Activated naive CD8-positive, alpha-beta T cell treated with anti-CD3 and anti-CD28 coated beads for 36 hours (primary cell): ENCODE measurements at regions not wholly inside any gene's neighbourhood (a gene's known extent, or its start where the extent isn't known, plus 50 kb on each side); places are given as distances from the start of the nearest gene placed in this dataset.
"Not testable (repeated sequence)": the region's sequence is repeated elsewhere in the genome, so short reads cannot be mapped to it uniquely, and the experiment has no call there.

Experiments
- DNase-seq: peaks from one replicate; pipeline ENCODE4 v3.0.0; 2021
- H3K27ac Mint-ChIP-seq: one replicate; pipeline ENCODE4 v1.8.0; 2022; ENCODE audit warnings: mild to moderate bottlenecking, moderate library complexity, mixed read lengths
- H3K27me3 Mint-ChIP-seq: one replicate; pipeline ENCODE4 v1.8.0; 2022; ENCODE audit warnings: mild to moderate bottlenecking, mixed read lengths
- H3K36me3 Mint-ChIP-seq: one replicate; pipeline ENCODE4 v1.8.0; 2021; ENCODE audit warnings: mild to moderate bottlenecking, mixed read lengths
- H3K4me1 Mint-ChIP-seq: one replicate; pipeline ENCODE4 v1.8.0; 2021; ENCODE audit warnings: mixed read lengths
- H3K4me3 Mint-ChIP-seq: one replicate; pipeline ENCODE4 v1.8.0; 2022; ENCODE audit warnings: mild to moderate bottlenecking, moderate library complexity, mixed read lengths
- H3K9me3 Mint-ChIP-seq: one replicate; pipeline ENCODE4 v1.8.0; 2022; ENCODE audit warnings: mixed read lengths

DNA sequence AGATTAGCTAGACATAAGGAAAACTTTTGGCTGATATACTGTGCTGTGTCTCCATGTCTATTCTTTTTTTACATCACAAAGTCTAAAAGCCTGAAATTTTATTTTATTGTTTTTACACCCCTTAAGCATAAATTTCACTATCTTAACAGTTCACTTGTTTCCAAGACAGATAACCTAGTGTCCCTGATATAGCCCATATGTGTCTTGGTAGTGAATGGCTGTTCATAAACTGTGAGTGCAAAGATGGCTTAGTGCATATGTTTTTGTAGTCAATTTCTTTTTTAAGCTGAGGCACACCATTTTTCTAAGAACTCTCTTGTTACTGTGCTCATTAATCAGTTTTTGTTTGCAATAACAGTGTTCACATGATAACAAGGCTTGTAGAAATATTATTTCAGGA, 381.1 kb downstream of the OXSM start:
- no peaks in the 10 kb centered on the region for H3K36me3 Mint-ChIP-seq
- no peaks in the 10 kb centered on the region for H3K4me1 Mint-ChIP-seq
- no peaks in the 10 kb centered on the region for H3K27me3 Mint-ChIP-seq
- H3K9me3 Mint-ChIP-seq = peaks cover 9% of the 10 kb centered on the region
- H3K27ac Mint-ChIP-seq = no peak overlapping the region
- no peak for DNase-seq
- H3K4me3 Mint-ChIP-seq = no peak overlapping the region

DNA sequence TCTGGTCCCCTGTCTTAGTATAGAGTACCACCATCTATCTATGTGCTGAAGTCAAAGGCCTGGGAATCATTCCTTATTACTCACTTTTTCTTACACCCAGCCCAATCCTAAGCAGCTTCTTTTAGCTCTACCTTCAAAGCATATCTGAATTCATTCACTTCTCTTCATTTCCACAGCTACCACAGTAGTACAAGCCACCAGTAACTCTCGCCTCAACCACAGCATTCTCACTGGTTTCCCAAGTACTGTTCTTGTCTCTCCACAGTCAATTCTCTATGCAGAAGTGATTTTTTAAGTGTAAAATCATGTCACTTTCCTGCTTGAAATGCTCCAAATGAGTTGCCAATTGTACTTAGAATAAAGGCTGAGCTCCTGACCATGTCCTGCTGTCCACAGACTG, 401.7 kb downstream of the OXSM start:
- Mint-ChIP-seq H3K27me3 (no peaks in the 10 kb centered on the region), H3K27ac (no peak overlapping the region), H3K36me3 (no peaks in the 10 kb centered on the region), H3K4me1 (no peaks in the 10 kb centered on the region), H3K9me3 (peaks cover 12% of the 10 kb centered on the region), H3K4me3 (no peak overlapping the region)
- DNase-seq = no peak

DNA sequence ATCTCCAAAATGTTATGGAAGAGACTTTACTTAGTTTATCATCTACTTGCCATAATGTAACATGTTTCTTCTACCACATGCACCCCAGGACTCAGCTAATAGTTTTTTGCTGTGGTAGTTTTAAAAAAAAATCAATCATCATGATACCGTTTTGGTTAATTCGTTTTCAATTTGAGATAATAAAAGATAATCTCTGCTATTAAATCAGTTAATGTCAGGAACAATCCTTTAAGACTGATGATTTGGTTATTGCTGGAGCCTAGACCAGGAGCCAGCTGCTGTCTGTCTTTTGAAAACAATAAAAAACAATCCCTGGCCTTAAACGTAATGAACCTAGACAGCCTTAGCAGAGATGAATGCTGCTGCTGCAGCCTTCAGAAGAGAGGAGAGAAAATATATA, 403.7 kb downstream of the OXSM start:
- Mint-ChIP-seq H3K4me1 (no peaks in the 10 kb centered on the region), H3K27me3 (no peaks in the 10 kb centered on the region), H3K9me3 (peaks cover 12% of the 10 kb centered on the region), H3K4me3 (no peak overlapping the region), H3K27ac (no peak overlapping the region), H3K36me3 (no peaks in the 10 kb centered on the region)
- no peak for DNase-seq

DNA sequence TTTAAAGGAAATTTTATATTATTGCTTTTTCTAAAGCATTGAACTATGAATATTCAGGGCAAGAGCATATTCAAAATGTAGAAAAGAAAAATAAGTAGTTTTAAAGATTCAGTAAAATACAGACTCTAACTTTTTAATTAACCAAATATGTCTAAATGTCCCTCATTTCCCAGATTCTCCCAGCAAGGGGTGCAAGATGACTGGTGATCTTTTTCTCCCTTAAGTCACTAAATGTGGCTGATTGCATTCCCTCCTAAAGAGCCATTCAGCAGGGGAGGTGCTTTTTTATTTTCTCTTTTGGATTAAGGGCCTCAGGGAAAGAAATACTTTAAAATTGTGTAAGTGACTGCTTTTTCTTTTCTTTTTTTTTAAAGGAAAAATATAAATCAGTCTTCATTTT, 406.9 kb downstream of the OXSM start:
- Mint-ChIP-seq H3K4me1 (no peaks in the 10 kb centered on the region), H3K36me3 (no peaks in the 10 kb centered on the region), H3K27me3 (no peaks in the 10 kb centered on the region), H3K27ac (no peak overlapping the region), H3K4me3 (no peak overlapping the region), H3K9me3 (peaks cover 1% of the 10 kb centered on the region)
- no peak for DNase-seq

- Mint-ChIP-seq H3K4me3 (no peak overlapping the region), H3K27ac (no peak overlapping the region), H3K9me3 (no peaks in the 10 kb centered on the region), H3K27me3 (no peaks in the 10 kb centered on the region), H3K36me3 (no peaks in the 10 kb centered on the region), H3K4me1 (no peaks in the 10 kb centered on the region)
- no peak for DNase-seq
Measured at GRCh38 chr3:26198609-26199008, 408.7 kb downstream of the OXSM start.

GRCh38 chr3:26202169-26202568, 412.3 kb downstream of the OXSM start:
- H3K4me1 Mint-ChIP-seq = no peaks in the 10 kb centered on the region
- no peaks in the 10 kb centered on the region for H3K27me3 Mint-ChIP-seq
- no peak for DNase-seq
- no peaks in the 10 kb centered on the region for H3K36me3 Mint-ChIP-seq
- H3K4me3 Mint-ChIP-seq = no peak overlapping the region
- no peak overlapping the region for H3K27ac Mint-ChIP-seq
- H3K9me3 Mint-ChIP-seq = no peaks in the 10 kb centered on the region

DNA sequence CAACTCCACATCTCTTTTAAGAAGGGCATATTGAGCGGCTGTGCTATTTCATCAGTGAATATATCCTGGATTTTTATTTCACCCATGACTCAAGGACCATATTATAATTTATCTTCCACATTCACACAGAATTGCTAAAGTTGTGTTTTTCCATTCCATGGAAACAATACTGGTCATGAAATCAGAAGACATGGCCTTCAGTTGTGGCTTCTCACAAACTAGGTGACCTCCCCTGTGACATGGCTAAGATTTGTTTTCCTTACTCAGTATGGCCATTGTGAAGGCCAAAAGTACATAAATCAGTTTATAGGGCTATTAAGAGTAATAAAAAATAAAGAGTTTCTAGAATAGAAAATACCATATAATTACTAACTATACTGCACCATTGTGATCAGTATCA, 415.6 kb downstream of the OXSM start:
- no peaks in the 10 kb centered on the region for H3K36me3 Mint-ChIP-seq
- H3K9me3 Mint-ChIP-seq = no peaks in the 10 kb centered on the region
- H3K4me3 Mint-ChIP-seq = no peak overlapping the region
- H3K27me3 Mint-ChIP-seq = no peaks in the 10 kb centered on the region
- no peak overlapping the region for H3K27ac Mint-ChIP-seq
- no peak for DNase-seq
- no peaks in the 10 kb centered on the region for H3K4me1 Mint-ChIP-seq

- Mint-ChIP-seq H3K27ac (no peak overlapping the region), H3K36me3 (no peaks in the 10 kb centered on the region), H3K4me1 (no peaks in the 10 kb centered on the region), H3K4me3 (no peak overlapping the region), H3K27me3 (no peaks in the 10 kb centered on the region), H3K9me3 (peaks cover 2% of the 10 kb centered on the region)
- DNase-seq = no peak
Measured at GRCh38 chr3:26208201-26208600, 414.4 kb upstream of the LRRC3B start.

DNA sequence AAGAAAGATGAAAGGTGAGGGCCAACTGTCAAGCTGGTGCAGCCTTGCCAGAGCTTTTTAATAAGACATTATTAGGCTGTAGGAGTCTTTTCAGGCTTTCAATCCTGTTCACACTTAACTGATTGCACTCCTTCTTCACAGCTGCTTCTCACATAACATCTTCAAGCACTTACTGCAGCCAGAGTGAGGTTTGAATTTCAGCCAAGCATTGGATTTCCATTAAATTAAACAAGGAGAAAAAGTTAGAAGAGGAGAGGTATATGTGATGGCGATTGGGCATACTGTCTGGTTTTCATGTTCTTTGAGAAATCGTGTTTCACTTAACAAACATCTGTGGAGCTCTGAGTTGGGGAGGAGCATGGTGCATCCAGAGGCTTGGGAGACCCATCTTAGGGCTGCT, 392.8 kb upstream of the LRRC3B start:
- Mint-ChIP-seq H3K9me3 (no peaks in the 10 kb centered on the region), H3K36me3 (no peaks in the 10 kb centered on the region), H3K4me1 (no peaks in the 10 kb centered on the region), H3K27ac (no peak overlapping the region), H3K4me3 (no peak overlapping the region), H3K27me3 (no peaks in the 10 kb centered on the region)
- DNase-seq = no peak

DNA sequence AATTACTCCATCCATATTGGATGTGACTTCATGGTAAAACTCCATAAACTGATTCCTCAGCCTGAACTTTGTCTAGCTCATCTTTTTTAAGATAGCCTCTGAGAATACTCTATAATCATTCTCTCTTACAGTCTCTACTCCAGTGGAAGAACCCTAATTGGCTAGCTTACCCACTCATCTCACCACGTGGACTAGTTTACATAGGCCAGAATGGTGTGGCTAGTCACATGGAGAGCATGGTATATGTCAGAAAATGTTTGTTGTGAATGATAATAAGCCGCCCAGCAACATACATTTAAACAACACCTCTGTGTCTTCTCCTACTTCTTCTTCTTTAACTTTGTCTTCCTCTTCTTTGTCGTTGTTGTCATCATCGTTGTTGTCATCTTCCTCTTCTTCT, 389.2 kb upstream of the LRRC3B start:
- H3K9me3 Mint-ChIP-seq = peaks cover 2% of the 10 kb centered on the region
- H3K36me3 Mint-ChIP-seq = no peaks in the 10 kb centered on the region
- no peak overlapping the region for H3K27ac Mint-ChIP-seq
- H3K4me3 Mint-ChIP-seq = no peak overlapping the region
- DNase-seq = no peak
- no peaks in the 10 kb centered on the region for H3K27me3 Mint-ChIP-seq
- no peaks in the 10 kb centered on the region for H3K4me1 Mint-ChIP-seq

- no peak overlapping the region for H3K27ac Mint-ChIP-seq
- no peaks in the 10 kb centered on the region for H3K27me3 Mint-ChIP-seq
- DNase-seq = no peak
- no peaks in the 10 kb centered on the region for H3K4me1 Mint-ChIP-seq
- no peak overlapping the region for H3K4me3 Mint-ChIP-seq
- H3K36me3 Mint-ChIP-seq = no peaks in the 10 kb centered on the region
- peaks cover 5% of the 10 kb centered on the region for H3K9me3 Mint-ChIP-seq
Measured at GRCh38 chr3:26236531-26236930, 386.0 kb upstream of the LRRC3B start.

DNA sequence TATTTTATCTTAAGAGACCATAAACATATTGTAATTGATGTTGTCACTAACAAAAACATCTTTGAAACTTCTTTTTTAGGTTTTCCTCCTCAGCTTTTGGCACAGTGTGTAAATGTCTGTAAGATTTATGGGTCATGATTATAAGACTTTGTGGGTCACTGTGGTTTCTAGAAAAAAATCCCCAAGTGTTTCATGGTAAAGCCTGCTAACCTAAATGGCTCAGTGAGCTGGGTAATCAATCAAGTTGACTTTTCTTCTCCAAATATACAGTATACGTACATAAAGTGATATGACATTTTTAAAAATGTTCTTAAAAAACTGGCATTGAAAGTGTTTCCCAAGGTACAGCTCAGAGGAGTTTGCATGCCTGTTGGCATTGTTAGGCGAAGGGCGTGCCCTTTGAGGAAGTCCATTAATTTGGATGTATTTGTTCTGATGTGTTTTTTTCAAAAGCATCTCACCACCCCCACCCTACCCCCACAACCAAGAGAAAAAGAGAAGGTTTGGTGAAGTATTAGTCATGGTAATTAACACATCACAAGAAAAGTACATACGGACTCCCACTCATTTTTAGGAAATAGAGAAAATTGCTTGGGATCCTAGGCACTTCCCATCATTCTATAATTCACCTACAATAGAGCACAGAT, 385.4 kb upstream of the LRRC3B start:
- peaks cover 5% of the 10 kb centered on the region for H3K9me3 Mint-ChIP-seq
- no peaks in the 10 kb centered on the region for H3K36me3 Mint-ChIP-seq
- H3K27ac Mint-ChIP-seq = no peak overlapping the region
- DNase-seq = no peak
- H3K4me1 Mint-ChIP-seq = no peaks in the 10 kb centered on the region
- no peak overlapping the region for H3K4me3 Mint-ChIP-seq
- no peaks in the 10 kb centered on the region for H3K27me3 Mint-ChIP-seq

- not testable (repeated sequence) for H3K4me3 Mint-ChIP-seq, DNase-seq, H3K4me1 Mint-ChIP-seq, H3K27ac Mint-ChIP-seq, H3K9me3 Mint-ChIP-seq, H3K27me3 Mint-ChIP-seq, H3K36me3 Mint-ChIP-seq
Measured at GRCh38 chr3:26244586-26244985, 378.0 kb upstream of the LRRC3B start.

DNA sequence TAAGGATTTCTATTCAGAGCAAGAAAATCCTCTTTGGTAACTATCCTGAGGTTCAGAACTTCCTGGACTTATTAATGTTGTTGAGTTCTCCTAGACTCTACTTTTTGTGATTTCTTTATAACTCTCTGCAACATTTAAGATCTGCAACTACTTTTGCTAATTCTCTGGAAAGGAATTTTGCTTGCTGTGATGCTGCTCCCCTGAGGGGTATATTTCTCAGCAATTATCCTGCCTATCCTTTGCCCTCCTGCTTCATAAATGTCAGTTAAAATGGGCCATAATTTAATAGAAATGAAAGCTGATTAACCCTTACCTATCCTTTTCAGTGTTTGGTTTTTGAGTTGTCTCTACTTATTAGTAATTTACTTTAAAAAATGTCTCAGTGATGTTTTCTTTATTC, 377.3 kb upstream of the LRRC3B start:
- H3K36me3 Mint-ChIP-seq = no peaks in the 10 kb centered on the region
- H3K4me3 Mint-ChIP-seq = no peak overlapping the region
- no peaks in the 10 kb centered on the region for H3K27me3 Mint-ChIP-seq
- H3K9me3 Mint-ChIP-seq = peaks cover 3% of the 10 kb centered on the region
- H3K27ac Mint-ChIP-seq = no peak overlapping the region
- no peak for DNase-seq
- no peaks in the 10 kb centered on the region for H3K4me1 Mint-ChIP-seq

DNA sequence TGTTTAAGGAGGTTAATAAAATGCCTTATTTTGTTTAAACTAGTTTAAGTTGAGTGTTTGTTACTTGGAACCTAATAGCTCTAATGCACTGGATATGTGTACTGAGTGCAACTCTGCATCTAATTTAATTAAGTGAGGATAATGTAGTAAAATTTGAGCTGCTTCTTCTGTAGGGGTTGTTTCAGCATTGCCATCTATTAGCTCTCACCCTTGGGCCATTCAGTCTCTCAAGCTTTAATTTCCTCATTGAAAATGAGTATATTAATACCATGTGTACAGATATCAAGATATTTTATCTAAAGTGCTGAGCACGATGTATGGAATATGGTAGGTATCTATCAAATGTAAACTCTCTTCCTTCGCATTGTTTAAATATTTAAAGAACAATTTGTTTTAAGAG, 375.7 kb upstream of the LRRC3B start:
- H3K4me1 Mint-ChIP-seq = no peaks in the 10 kb centered on the region
- no peak overlapping the region for H3K27ac Mint-ChIP-seq
- H3K36me3 Mint-ChIP-seq = no peaks in the 10 kb centered on the region
- no peaks in the 10 kb centered on the region for H3K27me3 Mint-ChIP-seq
- no peak overlapping the region for H3K4me3 Mint-ChIP-seq
- peaks cover 3% of the 10 kb centered on the region for H3K9me3 Mint-ChIP-seq
- DNase-seq = no peak

DNA sequence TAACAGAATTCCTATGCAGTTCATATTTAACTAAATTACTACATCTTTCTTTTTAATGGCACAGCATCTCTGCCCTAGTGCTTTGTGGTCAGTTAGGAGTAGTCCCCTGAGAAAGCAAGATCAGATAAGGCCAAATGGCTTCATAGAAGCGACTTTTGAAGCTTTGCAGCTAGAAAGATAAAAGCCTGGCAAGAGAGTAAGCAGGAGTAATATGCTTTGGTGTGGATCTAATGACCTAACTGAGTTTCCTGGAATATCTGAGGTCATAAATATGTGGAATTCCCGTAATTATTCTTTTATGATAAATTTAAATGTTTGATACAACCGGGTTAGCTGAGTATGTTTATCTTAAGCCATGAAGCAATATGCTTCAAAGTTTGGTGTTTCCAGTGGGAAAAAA, 374.9 kb upstream of the LRRC3B start:
- H3K9me3 Mint-ChIP-seq = peaks cover 3% of the 10 kb centered on the region
- no peak overlapping the region for H3K27ac Mint-ChIP-seq
- no peaks in the 10 kb centered on the region for H3K4me1 Mint-ChIP-seq
- H3K36me3 Mint-ChIP-seq = no peaks in the 10 kb centered on the region
- no peak for DNase-seq
- no peak overlapping the region for H3K4me3 Mint-ChIP-seq
- no peaks in the 10 kb centered on the region for H3K27me3 Mint-ChIP-seq

DNA sequence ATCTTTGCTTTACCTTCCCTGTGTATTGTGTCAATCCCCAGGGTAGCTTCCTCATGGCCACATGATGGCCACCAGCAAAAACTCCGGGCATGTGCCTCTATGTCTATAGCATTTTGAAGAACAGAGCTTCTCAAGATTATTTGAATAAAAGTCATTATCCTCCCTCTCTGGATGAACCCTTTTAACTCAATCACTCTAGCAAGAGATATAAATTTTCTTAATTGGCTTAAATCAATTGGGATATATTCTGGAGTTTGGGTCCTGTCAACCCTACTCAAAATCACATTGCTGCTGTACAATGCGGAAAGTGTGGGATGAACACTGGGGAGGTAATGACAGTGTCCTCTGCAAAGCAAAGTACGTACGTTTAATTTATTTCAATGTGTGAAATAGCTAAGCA, 370.6 kb upstream of the LRRC3B start:
- Mint-ChIP-seq H3K27ac (no peak overlapping the region), H3K27me3 (no peaks in the 10 kb centered on the region), H3K9me3 (no peaks in the 10 kb centered on the region), H3K4me3 (no peak overlapping the region), H3K4me1 (no peaks in the 10 kb centered on the region), H3K36me3 (no peaks in the 10 kb centered on the region)
- DNase-seq = no peak
